ENCODE measurements at regions not wholly inside any gene's neighbourhood (a gene's known extent, or its start where the extent isn't known, plus 50 kb on each side); places are given as distances from the start of the nearest gene placed in this dataset.
"Not testable (repeated sequence)": the region's sequence is repeated elsewhere in the genome, so short reads cannot be mapped to it uniquely, and the experiment has no call there.

GRCh38 chr5:39660020-39660419 lies 235.2 kb upstream of the DAB2 start:
- no peak for DNase-seq (ENCODE audit: low read depth in 2 of 2)

GRCh38 chr5:39658866-39659265 lies 234.1 kb upstream of the DAB2 start:
- no peak for DNase-seq (ENCODE audit: low read depth in 2 of 2)

GRCh38 chr5:39657943-39658342 lies 233.2 kb upstream of the DAB2 start:
- DNase-seq (ENCODE audit: low read depth in 2 of 2): no peak

GRCh38 chr5:39656600-39656999 lies 231.8 kb upstream of the DAB2 start:
- DNase-seq (ENCODE audit: low read depth in 2 of 2): no peak

GRCh38 chr5:39654715-39655114 lies 229.9 kb upstream of the DAB2 start:
- no peak for DNase-seq (ENCODE audit: low read depth in 2 of 2)

- DNase-seq (ENCODE audit: low read depth in 2 of 2): not testable (repeated sequence)
These were observed 227.7 kb upstream of the DAB2 start for GRCh38 chr5:39652481-39652880.

GRCh38 chr5:39652036-39652435 lies 227.3 kb upstream of the DAB2 start:
- DNase-seq (ENCODE audit: low read depth in 2 of 2): no peak

- DNase-seq (ENCODE audit: low read depth in 2 of 2): no peak
These were observed 225.4 kb upstream of the DAB2 start for GRCh38 chr5:39650008-39650762.

GRCh38 chr5:39648848-39649227 lies 224.1 kb upstream of the DAB2 start:
- no peak for DNase-seq (ENCODE audit: low read depth in 2 of 2)

GRCh38 chr5:39648085-39648847 lies 223.5 kb upstream of the DAB2 start:
- no peak for DNase-seq (ENCODE audit: low read depth in 2 of 2)

GRCh38 chr5:39640552-39640951 lies 215.8 kb upstream of the DAB2 start:
- DNase-seq (ENCODE audit: low read depth in 2 of 2): no peak

GRCh38 chr5:39639618-39640089 lies 214.9 kb upstream of the DAB2 start:
- DNase-seq (ENCODE audit: low read depth in 2 of 2): no peak

GRCh38 chr5:39638813-39639212 lies 214.0 kb upstream of the DAB2 start:
- DNase-seq (ENCODE audit: low read depth in 2 of 2): no peak

- DNase-seq (ENCODE audit: low read depth in 2 of 2): no peak
These were observed 208.3 kb upstream of the DAB2 start for GRCh38 chr5:39633057-39633456.

GRCh38 chr5:39631958-39632357 lies 207.2 kb upstream of the DAB2 start:
- no peak for DNase-seq (ENCODE audit: low read depth in 2 of 2)

GRCh38 chr5:39629946-39630345 lies 205.2 kb upstream of the DAB2 start:
- DNase-seq (ENCODE audit: low read depth in 2 of 2): no peak

GRCh38 chr5:39628348-39628747 lies 203.6 kb upstream of the DAB2 start:
- no peak for DNase-seq (ENCODE audit: low read depth in 2 of 2)

GRCh38 chr5:39624890-39625289 lies 200.1 kb upstream of the DAB2 start:
- no peak for DNase-seq (ENCODE audit: low read depth in 2 of 2)

- no peak for DNase-seq (ENCODE audit: low read depth in 2 of 2)
These were observed 199.6 kb upstream of the DAB2 start for GRCh38 chr5:39624268-39624886.

GRCh38 chr5:39623291-39623865 lies 198.6 kb upstream of the DAB2 start:
- no peak for DNase-seq (ENCODE audit: low read depth in 2 of 2)

- no peak for DNase-seq (ENCODE audit: low read depth in 2 of 2)
These were observed 197.5 kb upstream of the DAB2 start for GRCh38 chr5:39622281-39622680.

- no peak for DNase-seq (ENCODE audit: low read depth in 2 of 2)
These were observed 194.5 kb upstream of the DAB2 start for GRCh38 chr5:39619168-39619818.
